NCI-H82 treated with DMSO at 0.1 percent for 48 hours (cell line): ENCODE measurements at regions not wholly inside any gene's neighbourhood (a gene's known extent, or its start where the extent isn't known, plus 50 kb on each side); places are given as distances from the start of the nearest gene placed in this dataset.

Source experiments
- DNase-seq: peaks from one replicate; lab custom pipeline; 2025; ENCODE audit not compliant: unreplicated experiment; lab: John Stamatoyannopoulos, UW

GRCh38 chr5:57695179-57695578 lies 212.6 kb upstream of the ACTBL2 start:
- DNase-seq: no peak

GRCh38 chr5:57693488-57694305 lies 211.1 kb upstream of the ACTBL2 start:
- DNase-seq: no peak

GRCh38 chr5:57692582-57693487 lies 210.2 kb upstream of the ACTBL2 start:
- DNase-seq: no peak

GRCh38 chr5:57690724-57691123 lies 208.1 kb upstream of the ACTBL2 start:
- no peak for DNase-seq

GRCh38 chr5:57687596-57687995 lies 205.0 kb upstream of the ACTBL2 start:
- DNase-seq: no peak

GRCh38 chr5:57685516-57686255 lies 203.1 kb upstream of the ACTBL2 start:
- peak; percentile 62 for DNase-seq

- peak; percentile 30 for DNase-seq
These were observed 201.7 kb upstream of the ACTBL2 start for GRCh38 chr5:57684299-57684702.

GRCh38 chr5:57683036-57683630 lies 200.5 kb upstream of the ACTBL2 start:
- DNase-seq: no peak

- no peak for DNase-seq
These were observed 199.3 kb upstream of the ACTBL2 start for GRCh38 chr5:57681942-57682341.

GRCh38 chr5:57680686-57681085 lies 198.1 kb upstream of the ACTBL2 start:
- no peak for DNase-seq

- no peak for DNase-seq
These were observed 194.6 kb upstream of the ACTBL2 start for GRCh38 chr5:57677235-57677634.

- no peak for DNase-seq
These were observed 193.8 kb upstream of the ACTBL2 start for GRCh38 chr5:57676222-57677098.

- DNase-seq: no peak
These were observed 192.6 kb upstream of the ACTBL2 start for GRCh38 chr5:57675236-57675635.

- DNase-seq: no peak
These were observed 188.8 kb upstream of the ACTBL2 start for GRCh38 chr5:57671371-57671770.

- DNase-seq: no peak
These were observed 184.0 kb upstream of the ACTBL2 start for GRCh38 chr5:57666582-57666981.

GRCh38 chr5:57665146-57665936 lies 182.7 kb upstream of the ACTBL2 start:
- no peak for DNase-seq

- no peak for DNase-seq
These were observed 182.1 kb upstream of the ACTBL2 start for GRCh38 chr5:57664700-57665099.

GRCh38 chr5:57663466-57663865 lies 180.9 kb upstream of the ACTBL2 start:
- DNase-seq: no peak

- DNase-seq: no peak
These were observed 180.4 kb upstream of the ACTBL2 start for GRCh38 chr5:57662991-57663390.
